Naive B cell (primary cell): ENCODE measurements at regions not wholly inside any gene's neighbourhood (a gene's known extent, or its start where the extent isn't known, plus 50 kb on each side); places are given as distances from the start of the nearest gene placed in this dataset.

Experiments used
- ATAC-seq, 2 donors: fragments of 150-1000 bp; cut with Tn5 transposase; 2 replicates each; pipeline ENCODE4 v1.10.0; 2021; ENCODE audit warnings: low read depth in 2 of 2, mild to moderate bottlenecking in 2 of 2, moderate library complexity in 2 of 2
- DNase-seq: peaks from one replicate; pipeline ENCODE4 v3.0.0; 2022
- H3K27ac Mint-ChIP-seq, 6 donors: one replicate each; pipeline ENCODE4 v1.8.0; 2020 to 2022; ENCODE audit warnings: mild to moderate bottlenecking in 6 of 6, mixed read lengths in 6 of 6, moderate library complexity in 5 of 6, inconsistent platforms in 2 of 6
- H3K27me3 Mint-ChIP-seq, 3 donors: one replicate each; pipeline ENCODE4 v1.8.0; 2021 to 2022; ENCODE audit warnings: mixed read lengths in 3 of 3, mild to moderate bottlenecking in 1 of 3
- H3K36me3 Mint-ChIP-seq, 2 donors: one replicate each; pipeline ENCODE4 v1.8.0; 2020 to 2022; ENCODE audit warnings: mixed read lengths in 2 of 2, inconsistent platforms in 1 of 2, mild to moderate bottlenecking in 1 of 2
- H3K4me1 Mint-ChIP-seq, 3 donors: one replicate each; pipeline ENCODE4 v1.8.0; 2020 to 2022; ENCODE audit warnings: mixed read lengths in 3 of 3, inconsistent platforms in 1 of 3, mild to moderate bottlenecking in 1 of 3, moderate library complexity in 1 of 3
- H3K4me3 Mint-ChIP-seq, 8 donors: one replicate each; pipeline ENCODE4 v1.8.0; 2020 to 2022; ENCODE audit warnings: mild to moderate bottlenecking in 8 of 8, mixed read lengths in 8 of 8, moderate library complexity in 8 of 8, inconsistent platforms in 2 of 8
- H3K9me3 Mint-ChIP-seq, 7 donors: one replicate each; pipeline ENCODE4 v1.8.0; 2020 to 2022; ENCODE audit warnings: mixed read lengths in 7 of 7, mild to moderate bottlenecking in 5 of 7, inconsistent platforms in 2 of 7, moderate library complexity in 1 of 7

GRCh38 chr17:26792486-26792885, 501.4 kb upstream of the WSB1 start:
- Mint-ChIP-seq H3K4me1 (no peaks in the 10 kb centered on the region), H3K4me3 (no peak overlapping the region)
- no peak for DNase-seq

GRCh38 chr17:26807024-26807423, 486.9 kb upstream of the WSB1 start:
- ATAC-seq (no peak), DNase-seq (no peak)
- no peak overlapping the region for H3K4me3 Mint-ChIP-seq
- no peak overlapping the region for H3K27ac Mint-ChIP-seq
- H3K36me3 Mint-ChIP-seq, result no peaks in the 10 kb centered on the region
- H3K4me1 Mint-ChIP-seq, result no peaks in the 10 kb centered on the region
- no peaks in the 10 kb centered on the region for H3K27me3 Mint-ChIP-seq
- H3K9me3 Mint-ChIP-seq, result peaks cover 0 to 3% (median 2%) of the 10 kb centered on the region in 7 donors

More at GRCh38 chr17:26792486-26792885, 501.4 kb upstream of the WSB1 start:
- Mint-ChIP-seq H3K27me3 (no peaks in the 10 kb centered on the region), H3K9me3 (no peaks in the 10 kb centered on the region), H3K27ac (no peak overlapping the region), H3K36me3 (no peaks in the 10 kb centered on the region)
- ATAC-seq, result no peak

- Mint-ChIP-seq H3K27ac (no peak overlapping the region), H3K4me3 (no peak overlapping the region), H3K36me3 (no peaks in the 10 kb centered on the region), H3K27me3 (no peaks in the 10 kb centered on the region), H3K9me3 (peaks cover 0 to 3% (median 2%) of the 10 kb centered on the region in 7 donors), H3K4me1 (no peaks in the 10 kb centered on the region)
- DNase-seq, result no peak
- no peak for ATAC-seq
These were observed 484.9 kb upstream of the WSB1 start for GRCh38 chr17:26809033-26809432.

- no peaks in the 10 kb centered on the region for H3K4me1 Mint-ChIP-seq
- no peak overlapping the region for H3K4me3 Mint-ChIP-seq
- H3K9me3 Mint-ChIP-seq, result no peaks in the 10 kb centered on the region
- H3K27ac Mint-ChIP-seq, result no peak overlapping the region
- DNase-seq (no peak), ATAC-seq (no peak)
- H3K36me3 Mint-ChIP-seq, result no peaks in the 10 kb centered on the region
- no peaks in the 10 kb centered on the region for H3K27me3 Mint-ChIP-seq
These were observed 475.2 kb upstream of the WSB1 start for GRCh38 chr17:26818736-26819135.
